A673 (cell line): ENCODE measurements at regions not wholly inside any gene's neighbourhood (a gene's known extent, or its start where the extent isn't known, plus 50 kb on each side); places are given as distances from the start of the nearest gene placed in this dataset.

Source experiments
- BruUV-seq: library from RNA; stranded (reverse); fragments of 400-500 nt; replicated peaks from 2 replicates; lab custom pipeline; 2021; lab: Mats Ljungman, UMichigan
- CTCF ChIA-PET: fragments of 300-600 bp; sonication (Branson Sonifier 250); formaldehyde crosslinking; loops from one replicate; lab custom pipeline; 2022; ENCODE audit warnings: antibody characterized with exemption; lab: Charles Lee
- POLR2A ChIA-PET: fragments of 300-600 bp; sonication (Branson Sonifier 250); formaldehyde crosslinking; loops from one replicate; lab custom pipeline; 2022; ENCODE audit warnings: antibody characterized with exemption; ENCODE audit not compliant: low non-redundant PET; lab: Charles Lee
- DNase-seq: peaks from one replicate; pipeline ENCODE4 v3.0.0-alpha.2; 2015; ENCODE audit warnings: low spot score
- H3K27ac ChIP-seq: fragments of 200-600 bp; sonication (generic); 2 replicates; pipeline ENCODE4 v1.5.1; 2016; ENCODE audit warnings: mixed run types, low read depth, mild to moderate bottlenecking, mixed read lengths, antibody characterized with exemption, low read length; ENCODE audit not compliant: poor library complexity, severe bottlenecking
- H3K27me3 ChIP-seq: fragments of 200-600 bp; sonication (generic); replicated peaks from 2 replicates; pipeline ENCODE4 v1.6.1; 2017; ENCODE audit warnings: mixed run types, low read depth, mild to moderate bottlenecking, mixed read lengths, antibody characterized with exemption, low read length; ENCODE audit not compliant: insufficient read depth, poor library complexity
- H3K36me3 ChIP-seq: fragments of 200-600 bp; sonication (generic); 2 replicates; pipeline ENCODE4 v1.6.1; 2016; ENCODE audit warnings: mixed run types, mild to moderate bottlenecking, mixed read lengths, antibody characterized with exemption, low read length; ENCODE audit not compliant: insufficient read depth, poor library complexity, severe bottlenecking
- H3K4me1 ChIP-seq: fragments of 200-600 bp; sonication (generic); 2 replicates; pipeline ENCODE4 v1.6.1; 2017; ENCODE audit warnings: mixed run types, mild to moderate bottlenecking, mixed read lengths, antibody characterized with exemption, low read length; ENCODE audit not compliant: insufficient read depth, poor library complexity, severe bottlenecking
- H3K4me3 ChIP-seq: fragments of 200-600 bp; sonication (generic); 2 replicates; pipeline ENCODE4 v1.5.1; 2016; ENCODE audit warnings: low read depth, mixed run types, mild to moderate bottlenecking, mixed read lengths, low read length; ENCODE audit not compliant: poor library complexity, severe bottlenecking
- H3K9me3 ChIP-seq: fragments of 200-600 bp; sonication (generic); 2 replicates; pipeline ENCODE4 v1.6.1; 2016; ENCODE audit warnings: mixed run types, low read depth, mild to moderate bottlenecking, mixed read lengths, antibody characterized with exemption, low read length; ENCODE audit not compliant: poor library complexity, severe bottlenecking
- CTCF ChIP-seq: fragments of 300-800, 200-600 bp; sonication (generic); conservative IDR thresholded peaks from 2 replicates; pipeline ENCODE4 v1.5.1; 2017; ENCODE audit warnings: low read depth, mild to moderate bottlenecking, antibody characterized with exemption, low read length, moderate library complexity, mixed read lengths
- EZH2 ChIP-seq: fragments of 200-600 bp; sonication (generic); IDR thresholded peaks from 2 replicates; pipeline ENCODE4 v1.6.1; 2017; ENCODE audit warnings: borderline replicate concordance, low read depth, mild to moderate bottlenecking, mixed read lengths, antibody characterized with exemption, low read length; ENCODE audit not compliant: poor library complexity, severe bottlenecking
- intact Hi-C: fragments of 100-400 bp; cut with micrococcal nuclease; formaldehyde crosslinking; loops from one replicate; pipeline ENCODE4 v1.10.0; 2022; ENCODE audit not compliant: unreplicated experiment

DNA sequence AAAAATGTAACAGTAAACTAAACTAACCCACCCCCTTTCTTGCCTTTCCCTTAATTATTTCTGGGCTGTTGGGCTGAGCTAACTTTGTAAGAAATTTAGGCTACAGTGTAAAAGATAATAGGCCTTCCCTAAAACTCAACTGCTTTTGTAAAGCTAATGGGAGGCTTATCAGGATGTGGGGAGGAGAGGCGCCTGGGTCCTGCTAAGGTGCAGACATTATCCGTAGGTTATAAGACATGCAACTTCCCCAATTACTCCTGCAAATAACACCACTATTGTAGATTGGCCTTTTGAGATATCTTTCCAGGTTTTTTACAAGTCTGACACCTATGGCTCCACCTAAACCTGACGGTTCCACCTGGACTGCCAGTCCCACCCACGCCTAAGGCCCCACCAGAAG is 88.3 kb downstream of the NPAP1 start:
- no peaks in the 10 kb centered on the region for H3K36me3 ChIP-seq
- BruUV-seq, result no TSS peak
- H3K27ac ChIP-seq, result no peak overlapping the region
- DNase-seq, result no peak
- H3K4me1 ChIP-seq, result no peaks in the 10 kb centered on the region
- peaks cover 24% of the 10 kb centered on the region for H3K9me3 ChIP-seq
- ChIA-PET CTCF (no interaction called here), POLR2A (no interaction called here)
- no peaks in the 10 kb centered on the region for H3K27me3 ChIP-seq
- intact Hi-C loops, result no loop called here
- TF ChIP-seq EZH2 (no peak), CTCF (no peak)
- H3K4me3 ChIP-seq, result no peak overlapping the region

DNA sequence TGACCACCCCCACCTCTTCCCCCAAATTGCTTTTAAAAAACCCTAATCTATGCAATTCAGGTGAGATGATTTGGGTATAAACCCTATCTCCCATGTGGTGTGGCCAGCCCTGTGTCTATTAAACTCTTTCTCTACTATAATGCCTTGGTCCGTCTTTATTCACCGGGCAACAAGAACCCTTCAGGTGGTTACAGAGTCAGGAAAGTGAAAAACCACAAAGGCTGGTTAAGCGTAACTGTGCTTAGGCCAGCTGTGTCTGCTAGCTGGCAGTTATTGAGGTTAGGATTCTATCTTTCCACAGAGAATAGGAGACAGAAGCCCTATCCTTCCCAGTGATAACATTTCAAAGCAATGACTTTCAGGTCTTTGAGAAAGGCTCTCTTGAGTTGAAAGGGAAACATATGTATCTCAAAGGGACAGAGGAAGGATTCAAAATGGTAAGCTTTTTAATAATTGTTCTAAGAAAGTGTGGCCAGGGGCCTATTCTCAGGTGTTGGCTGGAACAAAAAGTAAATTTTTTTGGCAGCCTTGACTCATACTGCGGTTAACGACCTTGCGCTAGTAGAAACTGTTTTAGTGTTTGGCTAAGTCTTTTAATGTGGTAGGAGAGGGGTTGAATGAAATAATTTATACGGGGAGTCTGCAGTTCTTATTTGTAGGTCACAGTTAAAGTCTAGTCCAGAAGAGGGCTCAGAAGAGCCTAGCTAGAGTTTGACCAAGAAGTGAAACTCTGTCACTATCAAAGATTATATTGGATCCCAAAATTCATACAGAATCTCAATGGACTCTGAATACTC is 89.0 kb downstream of the NPAP1 start:
- ChIA-PET POLR2A (no interaction called here), CTCF (no interaction called here)
- peaks cover 23% of the 10 kb centered on the region for H3K9me3 ChIP-seq
- TF ChIP-seq EZH2, result no peak
- TF ChIP-seq CTCF, result no peak
- H3K4me3 ChIP-seq, result no peak overlapping the region
- BruUV-seq, result no TSS peak
- intact Hi-C loops, result no loop called here
- no peak overlapping the region for H3K27ac ChIP-seq
- no peaks in the 10 kb centered on the region for H3K36me3 ChIP-seq
- no peaks in the 10 kb centered on the region for H3K4me1 ChIP-seq
- DNase-seq, result no peak
- H3K27me3 ChIP-seq, result no peaks in the 10 kb centered on the region

- no peak for DNase-seq
- CTCF ChIA-PET, result no interaction called here
- no TSS peak for BruUV-seq
- H3K4me3 ChIP-seq, result no peak overlapping the region
- peaks cover 28% of the 10 kb centered on the region for H3K9me3 ChIP-seq
- POLR2A ChIA-PET, result no interaction called here
- no peak overlapping the region for H3K27ac ChIP-seq
- no peaks in the 10 kb centered on the region for H3K4me1 ChIP-seq
- intact Hi-C loops, result no loop called here
- TF ChIP-seq EZH2, result no peak
- TF ChIP-seq CTCF, result no peak
- H3K27me3 ChIP-seq, result no peaks in the 10 kb centered on the region
- no peaks in the 10 kb centered on the region for H3K36me3 ChIP-seq
Measured at GRCh38 chr15:24766511-24767133, 91.0 kb downstream of the NPAP1 start.
